AG08396 (cell line): ENCODE measurements at regions not wholly inside any gene's neighbourhood (a gene's known extent, or its start where the extent isn't known, plus 50 kb on each side); places are given as distances from the start of the nearest gene placed in this dataset.

Experiments used
- DNase-seq: peaks from one replicate; pipeline ENCODE4 v3.0.0; 2012; ENCODE audit warnings: low spot score, mixed read lengths

DNA sequence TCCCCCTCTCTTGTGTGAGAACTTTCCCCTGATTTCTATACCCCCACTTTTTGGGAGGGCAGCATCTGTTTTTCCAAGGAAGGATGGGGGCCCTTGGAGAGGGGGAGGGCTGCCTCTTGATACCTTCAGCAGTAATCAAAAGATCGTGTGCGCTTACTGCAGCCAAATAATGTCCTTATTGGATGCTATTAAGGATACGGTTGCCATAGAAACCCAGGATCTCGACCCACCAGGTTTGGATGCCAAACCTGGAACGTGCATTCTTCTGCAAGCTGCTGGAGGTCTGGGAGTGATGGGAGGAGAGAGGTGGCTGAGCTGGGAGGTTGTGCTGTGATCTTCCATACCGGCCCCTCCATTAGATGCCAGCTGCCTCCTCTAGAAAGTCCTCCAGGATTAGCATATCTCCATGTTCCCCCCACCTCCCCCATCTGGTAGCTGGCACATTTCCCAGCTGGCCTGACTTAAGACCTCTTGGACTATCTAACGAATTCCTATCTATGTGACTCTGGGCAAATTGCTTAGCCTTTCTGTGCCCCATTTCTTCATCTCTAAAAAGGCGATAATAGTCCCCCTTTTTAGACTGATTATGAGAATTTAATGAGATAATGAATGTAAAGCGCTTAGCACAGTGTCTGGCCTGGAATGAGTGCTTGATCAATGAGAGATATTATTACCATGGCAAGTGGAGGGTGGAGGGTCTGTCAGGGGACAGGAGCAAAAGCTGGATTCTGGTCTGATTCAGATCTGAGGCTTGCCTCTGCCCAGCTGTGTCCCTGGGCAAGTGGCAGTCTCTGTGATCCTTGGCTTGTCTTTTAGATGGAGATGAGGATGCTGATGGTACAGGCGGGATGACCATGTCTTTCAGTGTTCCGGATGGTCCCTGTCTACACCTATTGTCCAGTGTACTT lies 78.5 kb upstream of the PCBD1 start:
- DNase-seq, result no peak

DNA sequence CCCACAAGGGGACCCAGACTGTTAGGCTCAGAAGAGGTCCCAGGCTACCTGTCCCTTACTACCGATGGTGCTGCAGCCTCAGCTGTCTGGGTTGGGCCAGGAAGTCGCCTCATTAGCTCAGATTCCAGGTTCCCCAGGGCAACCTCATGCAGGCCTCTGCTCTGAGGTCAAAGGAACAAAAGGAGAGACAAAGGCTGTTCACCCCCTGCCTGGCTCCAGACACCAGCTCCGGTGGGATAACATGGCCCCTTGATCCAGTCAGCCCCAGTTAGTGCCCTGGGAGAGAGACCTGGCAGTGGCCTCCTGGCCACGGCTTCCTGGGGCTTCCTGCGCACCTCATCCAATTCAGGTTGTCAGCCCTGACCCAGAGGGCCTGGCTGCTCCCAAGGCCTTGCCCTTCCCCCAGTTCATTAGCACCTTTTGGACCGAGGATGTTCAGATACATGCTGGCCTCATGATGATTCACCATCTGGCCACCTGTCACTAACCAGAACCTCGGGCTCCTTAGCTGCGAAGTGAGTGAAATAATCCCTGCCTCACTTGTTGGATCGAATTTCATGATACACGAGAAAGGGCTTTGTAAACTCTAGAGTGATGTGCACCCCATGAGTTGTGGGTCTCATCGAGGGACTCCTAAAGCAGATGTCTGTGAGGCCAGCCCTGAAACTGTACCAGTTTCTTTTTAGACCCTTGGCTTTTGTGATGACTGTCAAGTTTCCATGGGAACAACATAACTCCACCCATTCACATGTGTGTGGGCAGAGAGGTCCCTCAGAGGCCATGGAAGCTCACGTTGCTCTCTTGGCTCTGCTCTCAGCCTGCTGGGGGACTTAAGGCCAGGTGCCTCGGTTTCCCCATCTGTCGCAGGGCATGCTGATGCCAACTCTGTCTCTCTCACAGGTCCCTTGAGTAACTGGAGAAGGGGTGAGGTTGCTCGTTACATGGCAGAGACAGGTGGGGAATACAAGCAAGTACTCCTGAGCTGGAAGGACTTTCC lies 79.5 kb upstream of the PCBD1 start:
- no peak for DNase-seq

DNA sequence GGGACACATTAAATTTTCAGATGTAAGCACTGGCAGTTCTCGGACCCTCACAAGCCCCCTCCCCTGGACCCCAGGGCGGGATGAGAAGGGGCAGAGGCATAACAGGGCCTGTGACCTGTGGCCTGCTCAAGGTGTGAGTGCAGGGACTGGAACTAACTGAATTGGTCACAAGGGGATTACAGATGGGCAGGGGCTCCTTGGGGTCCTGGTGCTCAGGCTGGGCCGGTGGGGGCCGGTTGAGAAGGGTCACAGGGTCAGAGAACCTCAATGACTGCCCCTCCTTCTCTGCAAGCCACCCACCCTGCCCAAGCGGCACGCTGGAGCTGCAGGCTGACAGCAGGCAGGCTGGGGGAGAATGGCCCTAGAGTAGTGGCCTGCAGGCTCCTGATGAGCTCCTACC lies 80.8 kb upstream of the PCBD1 start:
- no peak for DNase-seq

DNA sequence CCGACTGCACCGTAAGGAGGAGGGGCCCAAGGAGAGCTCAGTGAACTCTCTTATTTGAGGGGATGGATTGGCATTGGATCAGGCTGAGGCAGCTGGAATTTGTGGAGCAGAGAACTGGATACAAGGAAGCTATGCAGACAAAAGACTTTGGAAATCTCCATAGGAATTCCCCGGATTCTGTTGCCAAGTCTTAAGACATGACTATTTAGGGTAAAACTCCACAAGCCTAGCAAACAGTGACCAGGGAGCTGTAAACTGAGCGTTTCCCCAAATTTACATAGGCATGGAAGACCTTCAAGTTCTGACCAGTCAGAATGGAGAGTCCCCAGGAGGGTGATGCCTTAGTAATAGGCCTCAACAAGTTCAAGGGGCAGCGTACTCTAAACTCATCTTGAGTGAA lies 82.5 kb upstream of the PCBD1 start:
- DNase-seq, result no peak

DNA sequence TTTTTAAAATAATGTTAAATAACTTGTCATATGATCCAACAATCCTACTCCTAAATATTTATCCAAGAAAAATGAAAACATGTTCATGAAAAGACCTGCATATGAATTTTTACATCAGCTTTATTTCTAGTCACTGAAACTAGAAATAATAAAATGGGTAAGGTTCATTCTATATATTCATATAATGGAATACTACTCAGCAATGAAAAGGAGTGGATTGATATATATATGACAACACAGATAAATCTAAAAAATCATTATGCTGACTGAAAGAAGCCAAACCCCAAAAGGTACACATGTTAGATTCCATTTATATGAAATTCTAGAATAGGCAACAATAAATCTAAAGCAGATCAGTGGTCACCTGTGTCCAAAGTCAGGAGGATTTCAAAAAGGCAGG lies 84.9 kb upstream of the PCBD1 start:
- no peak for DNase-seq

DNA sequence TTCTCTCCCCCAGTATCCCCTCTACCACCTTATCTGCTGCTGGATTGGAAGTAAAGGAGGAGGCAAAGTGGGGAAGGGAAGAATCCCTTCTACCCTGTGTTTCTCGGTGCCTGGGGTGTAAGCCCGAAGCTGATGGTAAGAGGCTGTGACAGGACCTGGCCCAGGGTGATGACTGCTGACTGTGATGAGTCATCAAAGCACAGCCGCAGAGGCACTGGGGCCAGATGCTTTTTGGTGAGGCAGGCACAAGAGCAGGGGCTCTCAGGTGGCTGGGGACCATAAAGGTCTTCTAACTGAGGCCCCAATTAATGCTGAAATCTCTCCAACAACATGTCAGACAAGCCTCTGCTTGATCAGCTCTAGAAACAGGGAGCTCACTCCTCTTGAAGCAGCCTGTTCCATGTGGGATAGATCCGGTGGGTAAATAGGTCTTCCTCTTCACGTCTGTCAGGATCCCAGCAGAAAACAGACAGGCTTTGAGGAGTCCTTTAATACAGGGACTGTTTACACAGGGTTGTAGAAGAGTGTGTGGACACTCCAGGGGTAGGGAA lies 86.1 kb upstream of the PCBD1 start:
- DNase-seq, result peak; percentile 27

DNA sequence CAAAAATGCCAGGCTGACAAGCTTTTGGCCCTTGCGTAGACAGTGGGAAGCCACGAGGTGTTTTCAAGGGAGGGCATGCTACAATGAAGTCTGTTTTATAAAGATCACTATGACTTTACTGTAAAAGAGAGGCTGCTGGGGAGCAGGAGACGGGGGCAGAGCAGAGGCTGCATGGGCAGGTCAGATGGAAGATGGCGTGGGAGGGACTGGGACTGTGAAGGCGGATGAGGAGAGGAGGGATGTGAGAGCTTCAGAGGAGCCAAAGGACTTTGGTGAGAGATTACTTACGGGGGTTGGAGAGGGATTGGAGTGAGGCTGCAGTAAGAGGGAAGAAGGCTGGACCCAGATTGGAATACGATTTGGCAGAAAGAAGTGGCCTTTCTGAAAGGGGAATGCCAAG lies 86.6 kb upstream of the PCBD1 start:
- no peak for DNase-seq

DNA sequence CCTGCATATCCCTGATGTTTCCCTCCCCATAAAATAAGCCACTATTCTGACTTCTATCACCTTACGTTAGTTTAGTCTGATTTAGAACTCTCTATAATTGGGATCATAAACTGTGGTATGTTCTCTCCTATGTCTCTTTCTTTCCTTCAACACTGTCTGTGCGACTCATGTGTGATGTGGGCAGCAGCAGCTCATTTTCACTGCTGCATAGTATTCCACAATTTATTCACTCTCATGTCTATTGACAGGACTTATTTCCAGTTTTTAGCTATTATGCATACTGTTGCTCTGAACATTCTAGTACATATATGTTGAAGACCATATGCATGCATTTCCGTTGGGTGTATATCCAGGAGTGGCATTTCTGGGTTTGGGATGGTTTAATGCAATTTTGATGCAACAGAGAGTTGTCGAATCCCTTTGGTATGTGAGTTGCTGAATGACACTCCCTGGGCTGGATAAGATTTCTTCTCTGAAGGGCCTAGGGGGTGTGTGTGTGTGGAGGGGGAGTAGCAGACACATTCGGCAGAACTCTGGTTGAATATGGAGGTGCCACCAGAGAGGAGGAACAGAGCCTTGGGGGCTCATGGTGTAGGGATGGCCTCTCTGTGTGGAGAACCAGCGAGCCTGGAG lies 87.8 kb upstream of the PCBD1 start:
- DNase-seq, result no peak

DNA sequence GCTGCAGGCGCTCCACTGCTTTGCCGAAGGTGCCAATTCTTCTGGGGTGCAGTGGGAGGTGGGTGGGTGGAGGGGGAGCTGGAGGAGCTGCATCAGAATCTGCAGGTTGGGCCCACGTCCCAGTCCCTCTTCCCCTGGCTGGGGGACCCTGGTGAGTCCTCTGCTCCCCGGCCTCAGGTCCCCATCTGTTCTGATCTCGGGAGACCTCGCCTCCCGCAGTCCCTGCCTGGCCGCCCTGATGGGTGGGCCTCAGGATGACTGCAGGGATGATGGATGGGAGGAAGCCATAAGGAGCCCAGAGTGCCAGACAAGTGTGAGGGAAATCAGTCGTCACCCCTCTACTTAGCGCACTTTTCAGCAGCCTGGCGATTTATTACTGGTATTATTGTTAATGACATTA lies 89.3 kb upstream of the PCBD1 start:
- no peak for DNase-seq

DNA sequence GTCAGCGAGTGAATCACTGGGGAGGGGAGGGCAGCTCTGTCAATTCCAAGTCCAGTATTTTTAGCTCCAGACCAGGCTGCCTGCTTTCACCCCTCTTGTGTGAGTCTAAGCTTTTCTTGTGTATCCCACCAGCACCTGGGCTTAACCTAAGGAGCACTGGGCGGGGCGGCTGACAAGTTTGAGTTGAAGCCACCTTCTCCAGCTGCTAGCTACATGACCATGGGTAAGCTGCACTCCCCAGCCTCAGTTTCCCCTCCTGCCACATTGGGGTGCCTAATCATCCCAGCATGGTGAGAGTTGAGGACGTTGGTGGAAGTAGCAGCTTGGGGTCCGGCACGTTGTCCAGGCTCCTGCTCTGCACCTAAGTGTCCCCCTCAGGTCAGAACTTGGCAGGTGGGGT lies 89.8 kb upstream of the PCBD1 start:
- no peak for DNase-seq

DNA sequence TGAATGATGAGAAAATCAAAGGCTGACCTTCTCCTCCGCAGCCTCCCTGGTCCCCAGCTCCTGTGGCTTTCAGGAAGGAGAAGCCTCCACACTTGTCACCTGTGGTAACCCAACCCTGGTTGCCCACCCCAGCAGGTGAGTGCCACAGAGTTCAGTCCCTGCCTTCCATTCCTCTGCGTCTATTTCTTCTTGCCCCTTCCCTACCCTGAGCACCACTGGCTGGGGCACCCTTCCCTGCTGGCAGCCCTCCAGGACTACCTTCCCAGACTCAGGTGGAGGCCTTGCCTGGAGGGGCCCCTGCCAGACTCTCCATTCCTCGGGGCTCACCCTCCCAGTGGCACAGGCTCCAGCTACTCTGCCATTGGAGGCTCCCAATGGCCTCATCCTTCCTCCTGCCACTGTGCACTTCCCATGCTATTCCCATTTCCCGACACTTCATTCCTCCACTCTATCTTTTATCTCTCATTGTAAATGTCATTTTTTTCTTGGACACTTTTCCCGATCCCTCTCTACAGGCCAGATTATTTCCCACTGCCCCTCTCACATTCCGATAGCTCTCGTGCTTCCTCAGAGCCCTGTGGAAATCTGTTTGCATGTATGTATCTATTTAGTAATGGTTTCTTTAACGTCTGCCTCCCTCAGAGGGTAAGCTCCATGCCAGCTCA lies 90.6 kb upstream of the PCBD1 start:
- DNase-seq, result no peak

DNA sequence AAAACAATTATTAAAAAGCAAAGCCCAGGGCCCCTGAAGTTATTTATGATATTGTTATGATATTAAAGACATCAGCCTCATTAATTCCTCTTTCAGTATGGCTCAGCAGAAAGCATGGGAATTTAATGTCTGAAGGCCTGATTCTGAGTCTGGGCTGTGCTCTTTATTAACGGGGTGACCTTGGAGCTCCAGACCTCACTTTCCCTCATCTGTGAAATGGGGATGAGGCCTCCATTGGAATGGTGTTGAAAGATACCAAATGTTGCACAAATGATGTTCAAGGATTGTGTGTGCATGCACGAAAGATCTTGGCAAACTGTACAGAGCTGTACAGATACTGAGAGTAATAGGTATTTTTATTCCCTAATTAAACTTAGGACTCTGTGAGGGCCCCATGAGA lies 92.3 kb upstream of the PCBD1 start:
- DNase-seq, result no peak

DNA sequence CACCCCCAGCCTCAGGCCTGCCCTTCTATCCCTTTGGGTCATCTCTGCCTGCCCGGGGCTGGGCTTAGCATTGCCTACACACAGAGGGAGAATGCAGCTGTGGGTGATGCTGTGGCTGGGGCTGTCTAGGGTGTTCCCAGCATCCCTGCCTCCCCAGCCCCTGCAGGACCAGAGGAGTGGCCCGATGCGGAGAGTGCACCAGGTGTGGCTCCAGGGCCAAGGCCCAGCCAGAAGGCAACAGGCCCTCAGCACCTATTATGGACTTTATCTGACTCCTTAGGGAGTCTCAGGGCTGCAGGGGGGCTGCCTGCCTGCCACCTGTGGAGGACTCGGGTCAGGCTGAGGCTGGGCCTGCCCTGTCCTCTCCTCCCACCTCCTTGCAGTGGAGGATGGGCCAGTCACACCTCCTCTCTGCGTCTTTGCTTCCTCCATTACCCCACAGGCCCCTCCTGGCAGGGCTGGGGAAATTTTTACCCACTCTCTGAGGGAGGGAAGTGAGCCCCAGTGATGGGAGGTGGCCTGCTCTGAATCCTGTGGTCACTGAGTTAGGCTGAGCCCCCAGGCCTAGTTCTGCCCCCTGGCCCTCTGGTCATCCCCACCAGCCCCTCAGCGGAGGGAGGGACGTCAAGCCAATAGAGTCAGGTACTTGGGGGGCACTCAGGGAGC lies 92.9 kb upstream of the PCBD1 start:
- DNase-seq, result no peak

DNA sequence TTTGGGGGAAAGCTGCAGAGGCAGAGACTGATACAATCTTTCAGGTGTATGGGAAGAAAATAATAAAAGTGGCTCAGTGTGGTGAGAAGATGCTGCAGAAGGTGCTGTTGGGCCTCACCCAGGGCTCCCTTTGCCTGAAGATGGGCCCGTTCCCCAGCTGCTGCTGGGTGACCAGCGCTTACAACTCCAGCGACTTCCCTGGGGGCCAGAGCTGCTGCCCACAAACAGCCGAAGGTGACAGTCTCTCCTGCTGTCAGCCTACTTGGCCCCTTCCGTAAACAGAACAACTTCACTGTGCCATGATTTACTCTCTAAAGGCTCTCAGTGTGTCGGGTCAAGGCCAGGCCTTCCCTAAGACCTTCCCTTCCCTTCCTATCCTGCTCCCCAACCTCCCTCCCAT lies 93.6 kb upstream of the PCBD1 start:
- DNase-seq, result no peak

DNA sequence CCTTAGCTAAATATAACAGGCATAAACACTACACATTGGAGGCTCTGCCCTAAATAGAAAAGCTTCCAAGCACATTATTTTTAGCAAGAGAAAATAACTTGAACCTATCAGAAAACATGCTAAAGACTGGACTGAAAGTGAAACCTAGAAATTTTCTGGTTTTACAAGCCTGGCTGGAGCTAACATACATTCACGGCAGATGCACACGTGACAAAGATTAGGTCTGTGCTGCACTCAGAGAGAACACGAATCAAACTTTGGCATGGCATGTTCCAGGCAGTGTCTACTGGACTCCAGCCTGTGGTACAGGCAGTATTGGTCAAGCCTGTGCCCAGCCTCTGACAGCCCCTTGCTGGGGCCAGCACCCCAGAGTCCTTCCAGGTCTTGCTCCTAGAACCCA lies 94.1 kb upstream of the PCBD1 start:
- DNase-seq, result no peak

DNA sequence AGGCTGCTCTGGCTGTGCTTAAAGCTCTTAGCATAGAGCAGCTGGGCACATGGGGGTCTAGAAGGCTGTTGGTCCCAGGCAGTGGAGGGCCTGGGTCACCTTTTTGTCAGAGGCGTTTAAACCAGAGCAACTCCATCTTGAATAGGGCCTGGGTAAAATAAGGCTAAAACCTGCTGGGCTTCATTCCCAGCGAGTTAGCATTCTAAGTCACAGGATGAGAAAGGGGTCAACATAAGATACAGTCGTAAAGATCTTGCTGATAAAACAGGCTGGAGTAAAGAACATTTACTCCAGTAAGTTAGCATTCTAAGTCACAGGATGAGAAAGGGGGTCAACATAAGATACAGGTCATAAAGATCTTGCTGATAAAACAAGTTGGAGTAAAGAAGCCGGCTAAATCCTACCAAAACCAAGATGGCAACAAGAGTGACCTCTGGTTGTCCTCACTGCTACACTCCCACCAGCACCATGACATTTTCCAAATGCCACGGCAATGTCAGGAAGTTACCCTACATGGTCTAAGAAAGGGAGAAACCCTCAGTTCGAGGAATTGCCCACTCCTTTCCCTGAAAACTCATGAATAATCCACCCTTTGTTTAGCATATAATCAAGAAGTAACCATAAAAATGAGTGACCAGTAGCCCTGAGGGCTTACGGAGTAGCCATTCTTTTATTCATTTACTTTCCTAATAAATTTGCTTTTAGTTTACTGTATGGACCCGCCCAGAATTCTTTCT lies 96.8 kb upstream of the PCBD1 start:
- no peak for DNase-seq

DNA sequence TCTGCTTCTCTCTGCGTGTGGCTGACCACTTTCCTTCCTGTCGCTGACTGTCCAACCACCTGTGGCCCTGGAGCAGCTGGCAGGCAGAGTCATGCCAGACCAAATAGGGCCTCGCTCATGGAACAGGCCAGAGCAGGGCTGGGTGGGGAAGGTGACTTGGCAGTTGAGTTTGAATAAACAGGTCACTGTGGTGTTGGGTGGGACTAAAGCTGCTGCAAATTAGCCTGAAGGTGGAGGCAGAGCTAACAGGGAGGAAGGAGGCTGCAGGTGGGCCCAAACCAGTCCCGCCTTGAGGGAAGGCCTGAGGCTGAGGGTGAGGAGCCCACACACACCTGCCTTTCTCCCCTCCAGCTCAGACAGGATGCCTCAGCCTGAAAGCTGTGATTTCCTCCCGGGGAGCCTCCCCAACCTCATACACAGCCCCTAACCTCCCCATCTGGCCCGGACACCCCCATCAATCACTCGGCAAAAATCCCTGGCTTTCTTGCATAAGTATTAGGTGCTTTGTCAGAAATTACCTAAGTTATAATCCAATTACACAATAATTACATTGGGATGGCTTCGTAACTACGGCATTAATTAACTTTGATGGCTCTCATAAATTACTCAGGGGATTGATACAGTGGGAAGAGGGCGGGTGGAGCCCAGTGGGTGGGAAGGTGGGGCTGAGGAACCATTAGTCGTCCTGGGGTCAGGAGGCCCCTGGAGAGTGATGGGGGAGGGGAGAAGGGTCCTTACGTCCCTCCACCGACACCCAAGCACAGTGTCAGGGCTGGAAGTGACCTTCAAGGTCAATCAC lies 97.7 kb upstream of the PCBD1 start:
- no peak for DNase-seq

DNA sequence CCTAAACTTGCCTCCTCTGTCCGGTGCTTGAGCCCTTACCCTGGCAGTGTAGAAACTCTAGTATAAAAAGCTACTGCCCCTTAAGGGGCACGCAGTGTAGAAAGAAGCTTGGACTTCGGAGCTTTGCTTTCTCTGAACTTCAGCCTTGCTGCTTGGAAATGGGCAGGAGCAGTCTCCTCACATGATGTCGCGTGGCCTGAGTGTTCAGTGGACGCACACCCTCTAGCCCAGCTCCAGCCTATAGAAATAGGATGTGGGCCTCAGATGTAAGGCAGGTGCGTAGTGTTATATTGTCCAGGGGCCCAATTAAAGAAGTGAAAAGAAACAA lies 98.2 kb upstream of the PCBD1 start:
- DNase-seq, result no peak

DNA sequence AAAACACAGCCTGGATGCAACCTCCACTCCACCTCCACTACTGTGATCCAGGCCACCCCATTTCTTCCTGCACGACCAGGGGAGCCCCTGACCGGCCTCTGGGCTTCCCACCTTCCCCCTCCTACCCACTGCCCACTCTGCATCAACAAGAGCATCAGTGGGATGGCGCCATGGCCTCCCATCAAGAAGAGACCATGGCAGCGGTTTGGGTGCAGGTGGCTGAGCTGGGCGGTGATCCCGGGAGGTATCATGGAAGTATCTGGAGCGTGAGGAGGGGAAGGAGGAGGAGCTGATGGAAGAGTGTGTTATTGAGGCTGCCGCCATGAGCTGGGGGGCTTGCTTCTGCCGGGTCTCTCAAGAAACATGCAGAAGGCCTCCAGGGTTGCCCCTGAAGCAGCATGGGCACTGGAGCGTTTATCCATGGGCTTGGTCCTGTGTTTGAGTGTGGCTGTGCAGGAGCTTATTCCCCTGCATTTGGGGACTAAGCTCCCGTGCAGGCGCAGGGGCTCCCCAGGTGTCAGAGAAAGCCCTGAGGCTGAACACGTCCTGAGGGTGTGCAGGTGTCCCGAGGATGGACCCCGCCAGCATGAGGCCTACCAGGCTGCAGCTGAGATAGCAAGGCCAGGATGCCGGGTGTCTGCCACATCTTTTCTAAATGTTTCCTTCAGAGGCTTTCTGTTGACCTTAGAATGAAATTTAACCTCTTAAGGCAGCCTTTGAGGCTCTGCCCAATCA lies 99.2 kb upstream of the PCBD1 start:
- DNase-seq, result no peak
